ENCODE measurements at regions not wholly inside any gene's neighbourhood (a gene's known extent, or its start where the extent isn't known, plus 50 kb on each side); places are given as distances from the start of the nearest gene placed in this dataset.

DNA sequence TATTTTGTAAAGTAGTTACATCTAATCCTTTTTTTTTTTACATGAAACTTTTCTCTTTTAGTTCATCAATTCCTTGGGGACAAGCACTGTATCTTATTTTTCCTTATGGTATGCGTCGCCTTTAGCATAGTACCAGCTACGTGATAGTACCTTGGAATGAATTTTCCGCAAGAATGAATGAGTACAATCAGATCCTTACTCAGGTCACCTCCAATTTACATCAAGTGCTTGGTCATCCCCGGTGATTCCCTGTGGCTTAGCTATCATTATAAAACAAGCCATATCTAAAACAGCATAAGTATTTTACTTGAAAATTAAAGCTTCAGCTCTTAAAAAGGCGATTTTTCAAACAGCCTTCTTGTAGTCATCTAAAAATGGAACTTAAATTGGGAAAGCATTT, 680.4 kb upstream of the MAP3K7 start:
- Histone ChIP-seq H3K9me3 (ENCODE audit: insufficient read depth in 2 of 2, low read depth in 1 of 2, low read length in 1 of 2) (no peaks in the 10 kb centered on the region; a peak in 1 of 4 replicates), H2BK15ac (ENCODE audit: low read length) (no peak overlapping the region), H3K56ac (replicated peaks; ENCODE audit: insufficient read length, low read depth, low read length) (no peak overlapping the region), H4K8ac (ENCODE audit: extremely low read depth, insufficient read depth, low read length) (no peak overlapping the region), H3K36me3 (ENCODE audit: control insufficient read depth in 2 of 4, insufficient read depth in 4 of 4, low read length in 3 of 4) (no peaks in the 10 kb centered on the region), H2AFZ (ENCODE audit: low read length) (no peak overlapping the region), H3K9ac (replicated peaks in 1 of 4; ENCODE audit: extremely low read depth in 1 of 4, low read depth in 3 of 4, low read length in 3 of 4) (no peak overlapping the region), H3K23ac (ENCODE audit: insufficient read length) (no peak overlapping the region), H3K4me2 (ENCODE audit: insufficient read depth in 1 of 2, low read depth in 2 of 2, low read length in 2 of 2) (no peak overlapping the region), H2BK120ac (replicated peaks; ENCODE audit: low read depth, low read length) (no peak overlapping the region), H3K18ac (ENCODE audit: extremely low read depth, low read length) (no peak overlapping the region), H4K91ac (replicated peaks; ENCODE audit: insufficient read length, low read length) (no peak overlapping the region), H3K27ac (ENCODE audit: low read depth, low read length) (no peak overlapping the region), H3K79me1 (ENCODE audit: low read depth, low read length) (no peaks in the 10 kb centered on the region), H2BK12ac (ENCODE audit: low read depth, low read length) (no peak overlapping the region), H3K4ac (replicated peaks; ENCODE audit: insufficient read length, low read depth, low read length) (no peak overlapping the region), H3K4me1 (replicated peaks in 1 of 4; ENCODE audit: control insufficient read depth in 3 of 4, insufficient read depth in 4 of 4, low read length in 3 of 4) (no peaks in the 10 kb centered on the region), H2AK5ac (ENCODE audit: low read depth, low read length) (no peak overlapping the region), H3K14ac (ENCODE audit: insufficient read length) (no peak overlapping the region), H3K4me3 (ENCODE audit: extremely low read depth in 1 of 4, insufficient read depth in 2 of 4, low read depth in 3 of 4, low read length in 4 of 4) (no peak overlapping the region), H3K23me2 (ENCODE audit: low read depth, low read length) (no peaks in the 10 kb centered on the region), H3K27me3 (replicated peaks in 1 of 4; ENCODE audit: control insufficient read depth in 3 of 4, extremely low read depth in 1 of 4, insufficient read depth in 3 of 4, low read length in 3 of 4) (no peaks in the 10 kb centered on the region; a peak in 1 of 7 replicates), H4K20me1 (replicated peaks in 1 of 2; ENCODE audit: control insufficient read depth in 1 of 2, insufficient read depth in 2 of 2, low read length in 2 of 2) (no peaks in the 10 kb centered on the region), H2BK20ac (ENCODE audit: low read length) (no peak overlapping the region), H3K79me2 (ENCODE audit: control insufficient read depth in 1 of 2, insufficient read depth in 2 of 2, low read length in 2 of 2) (no peaks in the 10 kb centered on the region), H2BK5ac (ENCODE audit: low read depth, low read length) (no peak overlapping the region), H4K5ac (ENCODE audit: insufficient read length, low read depth, low read length) (no peak overlapping the region)
- ChIA-PET POLR2A (ENCODE audit: partially characterized antibody) (no interaction called here), CTCF (ENCODE audit: partially characterized antibody) (interaction anchor here (2.3 kb wide), 1 partner anchor 9 kb away, joined by 8 read pairs; no protein-coding TSS in a partner anchor)
- DNase-seq (ENCODE audit: low read depth in 1 of 2, low spot score in 2 of 2): no peak
- WGBS, 2 experiments (ENCODE audit: extremely low coverage in 1 of 2, insufficient coverage in 1 of 2, insufficient read length in 1 of 2, insufficient replicate concordance in 2 of 2, low coverage in 1 of 2, low lambda C conversion rate in 2 of 2, missing lambda C conversion rate in 1 of 2): 84% methylated on average over 6 of the region's 6 CpGs; no CpG with 5 or more reads in 1 of the 2 experiments
- no peak for FAIRE-seq
- TF ChIP-seq SP1 (IDR thresholded peaks at IDR 0.05; ENCODE audit: low read depth, low read length): no peak
- TF ChIP-seq CBX5 (IDR thresholded peaks at IDR 0.05; ENCODE audit: low read depth, low read length): no peak
- no peak for TF ChIP-seq KDM4A (IDR thresholded peaks at IDR 0.05; ENCODE audit: low read depth, low read length, severe bottlenecking)
- TF ChIP-seq GTF2F1 (IDR thresholded peaks at IDR 0.05; ENCODE audit: borderline replicate concordance, low read depth, low read length): no peak
- no peak for TF ChIP-seq GABPA (IDR thresholded peaks at IDR 0.05; ENCODE audit: borderline replicate concordance, insufficient read depth, low read length)
- no peak for TF ChIP-seq BRCA1 (IDR thresholded peaks at IDR 0.05; ENCODE audit: low read depth, low read length)
- TF ChIP-seq SUZ12 (IDR thresholded peaks at IDR 0.05; ENCODE audit: low read length): no peak
- no peak for TF ChIP-seq RAD21 (IDR thresholded peaks at IDR 0.05 in 1 of 2, conservative IDR thresholded peaks at IDR 0.05 in 1 of 2; ENCODE audit: low read depth in 2 of 2, low read length in 2 of 2)

All from H1 (cell line).